ENCODE measurements at regions not wholly inside any gene's neighbourhood (a gene's known extent, or its start where the extent isn't known, plus 50 kb on each side); places are given as distances from the start of the nearest gene placed in this dataset.

DNA sequence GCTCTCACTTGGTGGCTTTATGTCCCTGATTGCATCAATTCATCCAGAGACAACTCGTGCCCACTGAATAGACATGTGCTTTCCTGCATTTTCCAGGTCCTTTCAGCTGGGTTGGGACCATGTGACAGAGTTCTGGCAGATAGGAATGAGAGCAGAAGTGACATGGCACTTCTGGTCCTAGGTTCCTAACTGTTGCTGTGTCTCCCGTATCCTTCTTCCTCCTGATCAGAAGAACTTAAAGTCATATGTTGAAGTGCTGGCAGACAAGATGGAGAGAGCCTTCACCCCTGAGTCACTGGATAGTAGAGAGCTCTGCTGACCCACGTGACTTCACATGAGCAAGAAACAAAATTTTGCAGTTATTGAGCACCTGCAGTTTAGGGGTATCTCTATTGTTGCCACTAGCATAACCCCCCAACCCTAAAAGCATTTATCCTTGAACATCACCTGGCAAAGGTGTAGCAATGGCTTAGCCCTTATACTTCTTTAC lies 80.0 kb downstream of the NREP start:
- DNase-seq: no peak

DNA sequence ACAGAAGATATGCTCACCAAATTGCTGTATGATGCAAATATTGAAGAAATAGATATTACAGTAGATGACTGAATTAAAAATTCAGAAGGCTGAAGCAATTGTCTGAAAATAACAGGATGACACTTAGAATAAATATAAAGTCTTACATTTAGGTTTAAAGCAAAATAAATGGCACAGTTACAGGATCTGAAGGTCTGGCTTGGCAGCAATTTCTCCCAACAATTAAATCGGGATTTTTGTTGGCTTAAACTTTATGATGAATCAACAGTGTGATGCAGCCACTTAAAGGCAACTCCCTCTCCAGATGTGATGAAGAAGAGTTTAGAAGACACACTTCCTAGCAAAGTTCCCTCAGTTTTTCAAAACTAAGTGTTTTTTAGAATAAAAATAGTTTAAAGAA lies 80.5 kb downstream of the NREP start:
- no peak for DNase-seq

DNA sequence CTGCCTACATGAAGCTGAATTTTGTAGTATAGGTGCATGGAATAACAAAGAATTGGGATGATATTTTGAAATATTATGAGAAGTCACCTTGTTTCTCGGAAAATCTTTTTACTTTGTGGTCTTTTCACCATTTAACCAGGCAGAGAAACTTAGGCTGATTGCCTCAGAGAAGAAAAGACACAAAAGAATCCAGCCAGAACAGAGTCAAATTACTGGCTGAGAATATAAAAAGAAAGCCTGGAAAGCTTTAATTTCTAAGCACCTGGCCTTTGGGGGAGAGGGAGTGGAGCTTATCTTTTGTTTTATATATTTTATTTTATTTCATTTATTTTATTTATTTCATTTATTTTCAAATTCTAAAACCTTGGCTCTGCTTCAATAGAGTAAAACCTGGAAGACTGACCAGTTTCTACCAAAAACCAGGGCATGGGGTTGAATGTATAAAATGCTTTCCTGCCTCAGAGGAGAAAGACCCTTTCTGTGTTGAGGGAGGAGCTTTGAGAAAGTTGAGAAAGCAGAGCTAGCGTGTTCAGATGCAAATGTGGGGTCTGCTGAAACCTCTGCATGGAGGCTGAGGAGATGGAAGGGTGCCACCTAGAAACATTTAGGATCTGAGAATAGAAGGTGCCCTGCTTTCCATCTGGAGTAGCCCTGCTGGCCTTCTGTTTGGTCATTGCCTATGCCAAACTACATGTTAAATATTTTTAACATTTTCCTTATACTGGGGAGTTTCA lies 81.6 kb downstream of the NREP start:
- DNase-seq: no peak

DNA sequence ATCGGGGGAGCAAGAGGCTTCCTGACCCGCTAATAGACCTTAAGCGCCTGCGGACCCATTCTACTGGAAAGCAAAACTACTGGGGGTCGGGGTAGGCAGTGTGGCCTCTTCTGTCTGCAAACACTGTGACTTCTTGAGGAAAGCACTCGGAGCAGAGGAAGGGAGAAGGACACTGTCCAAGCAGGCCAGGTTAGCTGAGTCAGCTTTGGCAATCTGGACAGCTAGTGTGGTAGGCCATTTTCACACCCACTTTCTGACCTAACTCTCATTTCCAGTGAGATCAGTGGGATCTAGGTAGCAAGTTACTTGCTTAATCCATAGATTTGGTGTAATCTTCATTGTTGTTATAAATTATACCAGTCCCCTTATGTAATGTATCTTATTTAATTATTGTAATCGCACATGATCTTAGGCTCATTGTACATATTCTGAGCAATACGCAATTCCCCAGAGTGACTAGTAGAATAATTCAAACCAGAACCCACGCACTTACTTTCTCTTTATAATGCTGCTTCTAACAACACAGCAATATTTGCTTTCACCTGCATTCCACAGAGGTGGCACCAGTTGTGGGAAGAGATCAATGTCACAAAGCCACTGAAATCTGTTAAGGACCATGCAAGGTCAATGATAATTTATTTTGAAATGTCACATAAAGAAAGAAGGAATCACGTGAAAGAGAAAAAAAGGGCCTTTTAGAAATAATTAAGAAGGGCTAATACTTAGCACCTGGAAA lies 82.9 kb downstream of the NREP start:
- no peak for DNase-seq

DNA sequence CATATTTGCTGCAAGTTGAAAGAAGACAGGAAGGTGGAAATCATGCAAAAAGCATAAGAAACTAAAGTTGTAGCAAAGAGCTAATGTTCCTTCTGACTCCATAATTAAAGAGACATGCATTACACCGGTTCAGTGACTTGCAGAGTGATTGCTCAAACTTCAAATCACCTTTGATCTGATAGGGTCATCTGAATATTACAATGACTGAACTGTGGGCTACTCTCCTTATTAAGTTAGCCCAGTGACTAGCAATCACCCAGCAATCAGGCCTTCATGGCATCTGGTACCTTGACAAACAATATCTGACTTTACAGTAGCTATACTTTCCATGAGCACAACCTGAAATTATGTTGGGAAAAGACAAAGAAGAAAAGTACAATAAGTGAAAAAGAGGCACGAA lies 84.9 kb downstream of the NREP start:
- DNase-seq: no peak

DNA sequence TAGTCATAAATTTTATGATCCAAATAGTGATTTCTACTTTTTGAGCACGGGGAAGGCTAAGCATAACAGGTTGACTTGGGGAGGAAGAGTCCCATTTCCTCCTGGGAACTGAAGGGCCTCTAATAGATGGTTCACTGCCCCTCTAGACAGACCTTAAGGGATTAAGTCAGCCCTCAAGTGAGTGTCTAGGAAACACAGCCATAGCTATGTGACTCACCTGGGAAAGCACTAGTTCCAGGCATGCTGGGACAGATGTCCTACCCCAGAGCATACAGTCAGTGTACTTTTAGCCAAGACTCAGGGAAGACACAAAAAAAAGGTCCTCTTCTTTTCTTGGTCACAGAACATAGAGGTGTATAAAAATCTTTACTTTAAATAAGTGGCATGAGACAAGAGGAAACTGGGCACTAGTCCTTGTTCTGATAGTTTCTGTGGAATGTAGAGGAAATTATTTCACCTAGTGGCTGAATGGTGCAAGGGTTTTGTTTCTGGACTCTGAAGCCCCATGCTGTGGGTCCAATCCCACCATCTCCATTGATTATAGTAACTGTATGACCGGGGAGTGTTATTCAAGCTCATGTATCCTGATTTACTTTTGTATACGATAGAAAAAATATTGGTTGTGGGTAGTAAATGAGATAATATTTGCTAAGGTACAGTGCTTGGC lies 86.0 kb downstream of the NREP start:
- no peak for DNase-seq

DNA sequence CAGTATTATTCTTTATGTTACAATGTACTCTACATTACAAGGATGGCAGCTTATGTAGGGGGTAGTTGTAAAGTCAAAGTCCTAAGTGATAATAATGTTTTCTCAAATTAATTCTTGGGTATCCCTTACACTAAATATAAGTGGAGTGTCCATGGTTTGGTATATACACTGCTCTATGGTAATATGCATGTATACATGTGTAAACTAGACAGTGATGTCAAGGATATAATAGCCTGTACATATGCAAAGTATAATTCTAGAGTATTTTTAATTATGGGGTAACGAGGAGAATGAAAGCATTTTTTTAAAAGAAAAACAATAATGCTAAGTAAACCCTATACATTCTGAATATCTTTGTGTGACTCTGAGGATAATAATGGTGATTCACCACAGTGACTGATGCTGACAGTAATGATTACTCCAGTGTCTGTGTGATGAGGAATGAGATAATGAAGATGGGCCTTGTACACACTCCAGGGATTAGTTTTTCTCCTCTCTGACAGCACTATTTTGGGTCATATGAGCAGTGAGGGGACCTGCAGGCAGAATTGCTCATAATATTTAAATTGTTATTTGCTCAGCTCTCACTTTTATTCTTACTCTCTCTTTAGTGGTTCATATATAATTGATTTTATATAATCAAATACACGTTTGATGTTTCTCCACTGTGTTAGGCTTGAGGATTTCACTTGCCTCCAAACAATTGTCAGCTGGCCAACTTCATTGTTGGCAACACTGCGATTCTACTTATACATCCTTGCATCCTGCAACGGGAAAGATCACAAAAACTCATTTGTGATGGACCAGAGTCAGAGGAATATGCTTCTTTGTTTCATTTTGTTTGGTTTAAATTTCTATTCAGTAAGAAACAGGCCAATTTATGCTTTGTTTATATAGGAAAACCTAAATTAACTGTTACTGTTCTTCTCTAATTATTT lies 88.2 kb downstream of the NREP start:
- DNase-seq: no peak

DNA sequence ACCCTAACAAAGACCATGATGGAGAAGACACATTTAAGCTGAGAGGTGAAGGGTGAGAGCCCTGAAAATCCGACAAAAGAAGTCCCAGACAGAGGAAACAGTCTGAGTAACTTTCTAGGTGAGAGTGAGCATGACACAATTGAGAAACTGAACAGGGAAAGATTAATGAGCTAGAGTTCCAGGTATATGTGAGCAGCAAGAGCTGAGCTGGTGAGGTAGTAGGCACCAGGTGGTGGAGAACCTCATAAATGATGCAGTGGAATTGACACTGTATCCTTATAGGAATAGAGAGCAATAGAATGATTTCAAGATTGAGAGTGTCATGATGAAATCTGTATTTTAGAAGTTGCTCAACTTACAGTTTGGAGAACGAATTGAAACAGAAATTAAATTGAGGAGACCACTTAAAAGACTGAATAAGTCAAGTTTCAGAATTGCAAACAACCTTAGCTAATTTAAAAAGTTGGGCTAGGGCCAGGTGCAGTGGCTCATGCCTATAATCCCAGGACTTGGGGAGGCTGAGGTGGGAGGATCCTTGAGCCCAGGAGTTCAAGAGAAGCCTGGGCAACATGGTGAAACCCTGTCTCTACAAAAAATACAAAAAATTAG lies 89.8 kb downstream of the NREP start:
- no peak for DNase-seq

DNA sequence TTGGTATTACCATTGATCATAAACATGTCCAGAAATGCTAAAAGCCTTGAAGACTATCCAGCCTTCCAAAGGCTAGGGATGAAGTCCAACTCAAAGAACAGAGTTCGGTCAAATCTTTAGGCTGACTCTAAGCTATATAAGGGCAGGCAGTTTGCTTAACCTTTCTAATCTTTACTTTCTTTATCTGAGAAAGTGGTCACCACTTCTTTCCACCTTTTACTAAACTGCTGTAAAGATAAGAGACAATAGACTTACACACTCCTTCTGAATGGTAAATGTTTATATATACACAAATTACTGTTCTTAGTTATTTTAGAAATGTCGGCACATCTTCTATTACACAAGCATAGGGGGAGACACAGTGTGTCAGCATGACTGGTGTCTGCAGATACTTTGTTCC lies 100.4 kb downstream of the NREP start:
- no peak for DNase-seq

DNA sequence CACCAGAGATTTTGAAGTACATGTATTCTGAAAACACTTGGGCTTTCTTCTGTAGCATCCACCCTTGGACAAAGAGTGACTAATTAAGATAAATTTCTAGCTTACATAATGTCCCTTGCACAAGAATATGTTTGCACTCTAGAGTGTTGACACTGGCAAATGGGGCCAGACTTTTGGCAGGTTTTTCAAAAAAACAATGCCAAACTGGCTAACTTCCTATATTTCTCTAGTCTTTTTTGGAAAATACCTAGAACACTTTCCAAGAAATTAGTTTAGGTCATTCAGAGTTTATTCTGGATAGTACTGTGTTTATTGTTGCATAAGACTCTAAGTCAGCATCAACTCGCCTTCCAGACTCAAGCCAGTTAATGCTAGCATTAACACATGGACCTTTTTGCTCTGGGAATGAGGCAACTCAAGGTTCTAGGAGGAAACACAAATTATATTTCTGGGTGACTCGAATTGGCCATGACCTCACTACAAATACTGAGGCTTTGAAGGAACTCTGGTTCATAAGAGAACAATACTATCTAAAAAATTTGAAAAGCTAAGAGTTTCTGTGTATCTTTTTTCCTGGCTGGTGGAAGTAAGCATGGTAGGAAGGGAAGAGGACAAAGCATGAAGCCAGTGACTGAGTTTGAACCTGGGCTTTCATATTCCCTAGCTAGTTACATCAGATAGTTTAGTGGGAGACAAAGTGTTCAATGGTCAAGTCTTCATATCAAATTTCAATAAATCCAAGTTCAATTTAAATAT lies 101.6 kb downstream of the NREP start:
- DNase-seq: no peak

DNA sequence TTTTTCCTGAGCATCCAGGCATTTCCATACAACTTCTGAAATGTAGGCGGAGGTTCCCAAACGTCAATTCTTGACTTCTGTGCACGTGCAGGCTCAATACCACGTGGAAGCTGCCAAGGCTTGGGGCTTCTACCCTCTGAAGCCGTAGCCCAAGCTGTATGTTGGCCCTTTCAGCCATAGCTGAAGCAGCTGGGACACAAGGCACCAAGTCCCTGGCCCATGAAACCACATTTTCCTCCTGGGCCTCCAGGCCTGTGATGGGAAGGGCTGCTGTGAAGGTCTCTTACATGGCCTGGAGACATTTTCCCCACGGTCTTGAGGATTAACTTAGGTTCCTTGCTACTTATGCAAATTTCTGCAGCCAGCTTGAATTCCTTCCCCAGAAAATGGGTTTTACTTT lies 103.6 kb downstream of the NREP start:
- DNase-seq: no peak

DNA sequence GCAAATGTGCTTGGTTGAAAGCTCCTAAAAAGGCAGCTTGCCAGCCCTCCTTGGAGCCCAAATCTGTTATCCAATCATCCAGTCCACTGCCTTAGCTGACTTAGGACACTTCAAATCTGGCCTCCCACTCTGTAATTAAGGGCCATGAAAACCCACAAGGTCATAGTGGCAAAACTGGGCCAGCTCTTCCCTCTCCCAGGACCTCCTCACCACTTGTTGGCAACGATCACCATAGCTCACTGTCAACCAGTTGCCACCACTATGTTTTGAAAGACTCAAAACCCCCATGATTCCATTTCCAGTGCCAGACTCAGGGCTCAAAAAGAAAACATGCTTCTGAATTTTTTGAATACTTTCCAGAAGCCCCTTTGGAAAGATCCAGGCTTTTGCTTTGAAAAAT lies 107.5 kb downstream of the NREP start:
- no peak for DNase-seq

DNA sequence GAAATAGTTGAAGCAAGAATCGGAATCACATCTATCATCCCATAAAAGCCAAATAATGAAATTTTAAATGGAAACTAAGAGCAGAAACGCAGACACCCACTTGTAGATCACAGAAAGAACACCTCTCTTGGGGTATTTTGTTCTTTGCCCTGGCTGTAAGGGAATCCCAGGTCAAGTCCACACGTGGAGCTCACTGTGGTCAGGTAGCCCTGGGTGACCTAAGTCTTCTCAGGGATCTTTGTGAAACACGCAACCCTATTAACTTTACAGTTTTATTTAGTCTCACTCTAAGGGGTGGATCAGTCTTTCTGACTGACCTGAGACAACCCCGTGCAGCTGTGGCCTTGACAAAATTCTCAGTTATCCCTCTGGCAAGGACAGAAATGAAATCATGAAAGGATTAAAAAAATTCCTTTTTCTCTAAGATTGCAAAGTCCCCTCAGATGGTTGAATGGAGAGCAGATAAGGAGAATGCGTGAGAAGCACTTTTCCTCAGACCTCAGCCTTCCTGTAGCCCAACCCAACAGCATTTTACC lies 111.6 kb downstream of the NREP start:
- no peak for DNase-seq

DNA sequence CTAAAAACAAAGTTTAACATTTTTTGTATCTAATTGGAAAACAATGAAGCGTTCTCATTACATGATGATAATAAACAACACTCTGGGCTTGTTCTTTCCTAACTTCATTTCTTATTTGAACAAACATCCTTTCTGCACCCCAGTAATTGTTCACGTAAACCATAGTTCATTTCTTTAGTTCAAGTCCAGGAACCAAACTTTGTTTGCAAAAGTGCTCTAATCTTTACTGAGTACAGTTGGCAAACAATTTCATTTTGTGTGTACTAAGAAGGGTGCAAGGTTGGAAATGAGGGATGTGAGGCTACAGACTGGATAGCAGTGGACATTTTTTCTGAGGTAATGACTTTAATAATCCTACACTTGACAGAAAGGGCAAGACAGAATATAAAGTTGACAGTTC lies 113.5 kb downstream of the NREP start:
- DNase-seq: no peak

DNA sequence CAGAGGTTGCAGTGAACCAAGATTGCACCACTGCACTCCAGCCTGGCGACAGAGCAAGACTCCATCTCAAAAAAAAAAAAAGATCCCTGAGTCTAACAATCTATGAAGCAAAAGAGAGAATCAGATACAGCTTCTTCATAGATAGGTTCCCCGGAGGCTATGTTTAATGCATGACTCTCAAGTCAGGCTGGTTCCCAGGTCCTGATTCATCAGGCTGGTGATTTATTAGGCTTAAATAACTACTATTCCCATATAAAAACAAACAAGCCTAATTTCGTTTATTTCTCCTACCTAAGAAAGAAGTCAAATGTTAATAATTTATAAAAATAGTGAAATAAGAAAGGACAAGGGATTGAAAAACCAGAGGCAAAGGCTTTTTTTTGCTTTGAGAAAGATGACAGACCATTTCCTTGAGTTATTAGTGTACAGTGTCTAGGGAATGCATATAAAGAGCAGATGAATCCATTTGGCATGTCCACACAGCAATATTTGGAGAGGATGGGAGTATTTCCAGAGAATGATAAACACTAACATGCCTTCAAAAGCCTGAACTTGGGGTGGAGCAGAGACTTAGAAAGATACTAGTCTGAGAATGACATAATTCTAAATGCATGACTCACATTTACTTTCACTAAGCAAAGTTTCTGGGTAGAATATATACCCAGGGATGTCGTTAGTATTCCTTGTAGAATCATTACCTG lies 115.3 kb downstream of the NREP start:
- DNase-seq: no peak

DNA sequence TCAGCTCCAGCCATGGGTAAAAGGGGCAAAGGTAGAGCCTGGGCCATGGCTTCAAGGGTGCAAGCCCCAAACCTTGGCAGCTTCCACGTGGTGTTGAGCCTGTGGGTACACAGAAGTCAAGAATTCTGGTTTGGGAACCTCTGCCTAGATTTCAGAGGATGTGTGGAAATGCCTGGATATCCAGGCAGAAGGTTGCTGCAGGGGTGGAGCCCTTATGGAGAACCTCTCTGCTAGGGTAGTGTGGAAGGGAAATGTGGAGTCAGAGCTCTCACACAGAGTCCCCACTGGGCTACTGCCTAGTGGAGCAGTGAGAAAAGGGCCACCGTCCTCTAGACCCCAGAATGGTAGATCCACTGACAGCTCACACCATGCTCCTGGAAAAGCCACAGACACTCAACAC lies 117.1 kb downstream of the NREP start:
- DNase-seq: no peak

DNA sequence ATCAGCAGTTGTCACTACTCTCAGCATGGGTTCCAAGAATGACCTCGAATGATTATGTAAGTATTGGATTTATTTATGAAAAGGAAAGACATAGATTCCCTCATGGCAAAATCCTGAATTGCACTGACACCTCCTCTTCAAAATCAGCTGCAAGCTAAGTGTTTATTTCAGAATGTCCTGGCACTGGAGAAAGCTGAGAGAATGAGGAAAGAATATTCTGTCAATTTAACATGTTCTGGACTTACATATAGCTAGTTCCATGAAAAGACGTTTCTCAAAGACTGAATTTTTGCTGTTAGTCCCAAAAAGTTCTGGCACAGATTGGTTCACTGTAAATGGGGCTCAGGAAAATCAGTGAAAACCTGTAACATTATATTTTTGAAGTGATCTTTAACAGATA lies 120.3 kb downstream of the NREP start:
- DNase-seq: no peak

DNA sequence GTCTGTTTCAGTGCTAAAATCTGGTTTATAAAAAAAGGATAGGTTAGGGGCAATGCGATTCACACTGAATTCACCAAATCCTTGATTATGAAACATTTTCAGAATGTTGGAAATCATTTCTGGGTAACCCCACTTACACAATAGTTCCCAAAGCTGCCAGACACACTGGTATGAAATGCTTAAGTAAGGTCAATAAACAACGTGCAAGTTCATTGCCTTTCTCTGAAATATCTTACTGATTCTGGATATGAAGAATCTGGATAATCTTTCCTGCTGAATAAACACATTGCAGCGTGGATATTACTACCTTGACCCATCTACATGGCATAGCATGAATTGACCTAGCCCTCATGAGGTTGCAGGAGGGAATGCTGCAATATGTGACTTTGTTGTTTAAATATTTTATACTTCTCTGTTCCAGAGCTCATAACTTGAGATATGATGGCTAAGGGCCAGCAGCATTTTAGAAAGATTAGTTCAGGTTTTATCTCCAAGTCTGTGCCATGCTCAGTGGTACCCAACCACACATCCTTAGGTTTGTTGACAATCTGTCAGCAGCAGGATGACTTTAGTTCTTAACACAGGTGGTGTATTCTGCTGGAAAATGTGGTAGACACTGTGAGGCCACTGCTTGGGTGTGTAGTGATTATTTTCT lies 121.0 kb downstream of the NREP start:
- DNase-seq: no peak

DNA sequence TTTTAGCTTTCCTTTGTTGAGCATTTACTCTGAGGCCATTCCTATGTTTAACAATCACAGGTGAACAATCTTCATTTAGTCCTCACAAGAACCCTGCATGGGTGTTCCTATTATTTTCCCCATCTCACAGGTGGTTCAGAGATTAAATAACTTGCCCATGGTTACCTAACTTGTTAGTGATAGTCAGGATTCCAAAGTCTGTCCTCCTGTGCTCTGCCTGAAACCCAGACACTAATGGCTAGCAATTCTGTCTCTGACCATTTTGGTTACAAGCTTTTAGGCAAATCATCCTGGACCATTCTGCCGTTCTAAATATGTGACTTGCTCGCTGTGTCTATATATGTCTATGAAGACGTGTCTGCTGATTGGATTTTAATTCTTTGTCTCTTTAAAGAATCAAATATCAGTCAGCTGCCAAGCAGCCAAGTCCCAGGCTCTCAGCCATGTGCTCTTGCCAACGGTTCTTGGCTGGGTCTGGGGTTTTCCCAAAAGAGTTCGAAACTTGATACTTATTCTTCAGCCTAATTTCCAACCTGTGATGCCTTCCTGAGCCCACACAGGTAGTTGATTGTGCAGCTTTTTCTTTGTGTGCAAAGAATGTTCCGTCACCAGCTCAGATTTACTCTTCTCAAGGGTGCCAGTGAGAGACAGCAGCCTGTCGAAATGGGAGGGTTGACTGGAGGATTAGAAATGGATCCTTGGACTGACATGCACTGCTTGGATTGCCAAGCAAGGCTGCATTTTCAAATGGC lies 121.7 kb downstream of the NREP start:
- DNase-seq: no peak
